Muscle of arm (tissue), 1 donor: ENCODE measurements at regions not wholly inside any gene's neighbourhood (a gene's known extent, or its start where the extent isn't known, plus 50 kb on each side); places are given as distances from the start of the nearest gene placed in this dataset.

ENCODE experiments used
- DNase-seq: peaks from one replicate; pipeline ENCODE4 v3.0.0-alpha.2; 2013

- no peak for DNase-seq
These were observed 131.7 kb downstream of the CLCN4 start for GRCh38 chrX:10288373-10288975.

DNA sequence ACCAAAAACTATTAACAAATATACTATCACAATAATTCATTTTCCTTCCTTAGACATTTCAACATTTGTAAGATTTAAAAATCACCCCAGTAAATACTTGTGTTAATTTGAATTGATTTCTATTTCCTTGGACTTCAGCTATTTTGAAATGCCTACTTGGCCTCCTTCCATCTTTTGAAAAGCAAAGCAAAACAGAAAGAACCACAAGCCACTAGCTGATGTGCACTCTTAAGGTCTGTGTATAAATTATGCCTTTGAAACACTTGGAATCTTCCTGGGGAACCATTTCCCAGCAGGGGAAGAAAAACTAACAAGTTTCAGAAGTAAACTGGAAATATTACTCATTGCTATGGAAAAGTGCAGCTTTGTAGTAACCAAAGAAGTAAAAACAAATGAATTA is 139.8 kb downstream of the CLCN4 start:
- no peak for DNase-seq

- DNase-seq: no peak
These were observed 153.7 kb downstream of the CLCN4 start for GRCh38 chrX:10310511-10310910.

DNA sequence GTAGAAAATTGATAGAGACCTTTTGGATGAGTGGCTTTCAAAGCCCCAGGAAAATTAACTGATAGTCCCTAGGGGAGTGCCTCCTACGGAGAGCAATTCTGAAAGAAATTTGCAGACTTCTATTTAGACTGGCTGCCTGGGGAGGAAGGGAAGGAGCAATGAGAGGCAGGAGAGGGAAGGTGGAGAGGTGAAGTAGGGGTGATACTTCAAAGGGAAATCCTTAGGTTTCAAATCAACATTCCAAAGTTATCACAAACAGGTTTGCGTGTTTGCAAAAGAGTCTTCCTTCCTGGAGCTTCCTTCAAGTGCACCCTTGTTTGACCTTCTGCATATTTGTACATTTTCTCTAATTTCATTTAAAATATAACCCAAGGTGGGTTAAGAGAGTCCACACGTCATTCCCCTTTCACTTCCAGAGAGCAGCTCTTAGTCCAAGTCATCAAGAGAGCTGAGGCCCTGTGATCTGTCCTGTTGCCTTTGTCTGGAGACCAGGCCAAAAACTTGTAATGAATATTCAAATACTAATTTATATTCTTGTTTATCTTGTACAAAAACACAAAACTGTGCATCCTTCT is 157.8 kb downstream of the CLCN4 start:
- DNase-seq: no peak

DNA sequence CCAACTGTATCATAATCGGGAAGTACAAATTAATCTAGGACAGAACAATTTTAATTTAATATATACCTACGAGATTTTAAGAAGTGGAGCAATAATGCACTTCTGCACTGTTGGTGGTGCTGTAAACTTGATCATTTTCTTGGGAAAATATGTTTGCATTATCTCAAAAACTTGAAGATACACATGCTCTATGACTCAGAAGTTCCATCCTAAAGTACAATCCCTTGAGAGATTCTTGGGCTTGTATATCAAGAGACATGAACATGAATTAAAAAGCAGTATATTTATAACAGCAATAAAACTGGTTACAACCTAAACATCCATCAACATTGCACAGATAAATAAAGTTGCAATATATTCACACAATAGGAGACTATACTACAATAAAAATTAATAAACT is 168.8 kb downstream of the CLCN4 start:
- peak; percentile 12 for DNase-seq

DNA sequence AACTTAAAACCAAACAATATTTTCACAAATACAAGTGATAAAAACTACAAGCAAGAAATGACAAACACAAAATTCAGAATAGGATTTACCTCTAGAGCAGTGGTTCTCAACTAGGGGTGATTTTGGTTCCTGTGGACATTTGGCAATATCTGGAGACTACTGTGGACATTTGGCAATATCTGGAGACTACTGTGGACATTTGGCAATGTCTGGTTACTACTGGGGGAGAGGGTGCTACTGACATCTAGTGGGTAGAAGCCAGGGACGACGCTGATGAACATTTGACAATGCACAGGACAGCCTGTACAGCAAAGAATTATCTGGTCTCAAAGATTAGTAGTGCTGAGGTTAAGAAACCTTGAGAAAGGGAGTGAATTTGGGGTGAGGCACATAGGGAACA is 169.8 kb downstream of the CLCN4 start:
- DNase-seq: no peak

DNA sequence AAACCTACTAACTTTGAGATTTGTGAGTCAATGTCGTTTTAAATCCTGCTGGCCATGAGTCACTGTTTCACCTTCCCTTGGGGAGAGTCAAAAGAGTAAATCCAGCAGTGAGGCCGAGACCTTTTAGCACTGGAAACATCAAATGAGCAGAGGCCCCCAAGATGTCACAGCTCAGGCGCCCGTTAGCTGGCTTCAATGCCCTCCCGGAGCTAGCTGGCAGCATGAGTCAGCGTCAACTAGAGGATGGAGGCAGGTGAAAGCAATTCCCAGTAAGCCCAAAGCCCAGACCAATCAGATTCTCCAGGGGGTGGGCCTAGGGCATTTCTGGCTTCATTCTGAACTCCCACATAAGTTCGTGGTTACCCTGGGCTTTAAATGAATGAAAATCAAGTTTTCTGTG is 170.9 kb downstream of the CLCN4 start:
- no peak for DNase-seq

DNA sequence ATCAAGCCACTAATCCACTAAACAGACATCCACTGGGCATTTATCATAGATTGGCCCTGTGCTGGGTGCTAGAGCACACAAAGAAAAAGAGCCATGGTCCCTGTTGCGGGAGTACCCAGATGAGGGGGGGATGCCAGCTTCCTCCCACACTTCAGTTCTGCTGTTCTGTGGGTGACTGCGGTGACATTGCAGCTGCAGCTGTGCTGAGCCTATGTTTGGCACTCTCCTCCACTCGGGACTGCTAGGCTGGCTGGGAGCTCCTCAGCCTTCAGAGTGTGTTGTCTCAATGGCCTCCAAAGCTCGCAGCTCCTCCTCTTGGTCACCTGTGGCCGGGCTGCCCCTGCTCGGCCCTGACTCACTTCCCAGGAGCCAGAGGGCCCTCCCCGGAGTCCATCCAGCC is 173.2 kb downstream of the CLCN4 start:
- DNase-seq: no peak

DNA sequence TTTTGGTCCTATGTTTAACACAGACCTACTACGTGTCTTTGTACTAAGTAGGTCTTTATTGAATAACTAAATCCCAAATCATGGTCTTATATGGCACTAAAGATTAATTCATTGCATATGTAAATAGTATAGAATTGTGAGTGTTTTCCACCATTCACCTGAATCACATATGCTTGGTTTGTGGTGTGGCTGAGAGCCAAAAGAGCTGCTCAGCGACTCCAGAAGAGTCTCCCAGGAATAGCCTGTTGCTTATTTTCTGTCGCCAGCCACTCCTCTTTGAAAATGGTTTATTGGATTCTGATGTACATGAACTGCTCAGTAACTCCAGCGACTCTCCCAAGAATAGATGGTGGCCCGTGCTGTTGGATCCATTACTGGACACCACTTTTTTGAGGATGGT is 184.5 kb downstream of the CLCN4 start:
- DNase-seq: no peak

- DNase-seq: no peak
These were observed 193.4 kb downstream of the CLCN4 start for GRCh38 chrX:10350221-10350620.

- DNase-seq: no peak
These were observed 194.2 kb downstream of the CLCN4 start for GRCh38 chrX:10350981-10351380.

DNA sequence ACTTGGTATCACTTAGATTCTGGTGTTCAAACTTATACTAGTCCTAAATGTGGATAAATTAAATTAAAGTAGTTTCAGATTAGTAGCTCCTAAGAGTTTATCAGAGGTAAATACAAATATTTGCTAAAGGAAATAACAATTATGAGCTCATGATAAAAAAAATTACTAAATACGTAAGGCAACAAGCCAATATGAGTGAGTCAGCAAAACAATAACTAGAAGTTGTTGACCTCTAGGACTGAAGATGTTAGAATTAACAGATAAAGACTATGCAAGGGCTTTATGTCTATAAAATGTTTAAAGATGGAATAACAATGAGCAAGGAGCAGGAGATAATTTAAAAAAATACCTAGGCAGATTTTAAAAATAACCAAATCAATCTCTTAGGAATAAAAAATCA is 195.8 kb downstream of the CLCN4 start:
- no peak for DNase-seq

DNA sequence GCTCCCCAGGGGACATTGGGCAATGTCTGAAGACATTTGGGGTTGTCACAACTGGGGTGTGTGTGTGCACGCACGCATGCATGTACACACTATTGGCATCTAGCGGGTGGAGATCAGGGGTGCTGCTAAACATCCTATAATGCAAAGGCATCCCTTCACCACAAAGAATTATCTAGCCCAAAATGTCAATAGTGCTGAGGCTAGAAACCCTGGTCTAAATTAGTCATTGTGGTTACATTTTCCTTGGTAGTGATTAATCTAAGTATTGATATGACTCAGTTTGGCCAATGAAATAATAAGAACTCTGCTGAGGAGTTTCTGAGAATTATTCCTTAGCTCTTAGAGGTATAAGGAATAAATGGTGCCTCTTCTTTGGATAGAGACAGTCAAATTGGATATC is 200.2 kb downstream of the CLCN4 start:
- no peak for DNase-seq

DNA sequence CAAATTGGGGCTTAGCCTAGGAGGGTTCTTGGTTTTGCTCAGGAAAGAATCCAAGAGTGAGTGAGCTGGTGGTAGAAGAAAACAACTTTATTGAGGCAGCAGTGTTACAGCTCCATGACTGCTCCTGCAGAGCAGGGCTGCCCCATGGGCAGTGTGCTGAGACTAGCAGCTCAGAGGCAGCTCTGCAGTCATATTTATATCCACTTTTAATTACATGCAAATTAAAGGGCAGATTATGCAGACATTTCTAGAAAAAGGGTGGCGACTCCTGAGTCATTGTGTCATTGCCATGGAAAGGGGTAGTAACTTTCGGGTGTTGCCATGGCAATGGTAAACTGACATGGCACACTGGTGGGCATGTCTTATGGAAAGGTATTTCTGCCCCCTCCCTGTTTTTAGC is 202.2 kb downstream of the CLCN4 start:
- no peak for DNase-seq

DNA sequence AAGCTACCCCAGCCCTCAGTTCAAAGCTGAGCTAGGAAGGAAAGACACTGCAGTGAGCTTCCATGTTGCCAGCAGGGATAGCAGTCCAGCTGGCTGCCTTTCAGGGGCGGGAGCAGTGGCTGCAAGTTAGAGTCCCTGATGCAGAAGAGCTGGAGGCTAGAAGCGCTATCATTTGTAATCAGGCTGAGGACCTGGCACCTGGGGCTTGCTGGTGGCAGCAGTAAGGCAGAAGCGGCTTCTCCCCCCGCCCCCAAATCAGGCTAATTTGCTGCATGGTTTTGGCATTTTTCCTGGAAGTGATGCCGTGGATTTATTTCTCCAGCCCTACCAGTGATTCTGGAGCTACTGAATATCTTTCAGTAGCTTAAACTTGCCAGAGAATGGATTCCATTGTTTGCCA is 203.3 kb downstream of the CLCN4 start:
- DNase-seq: peak; percentile 29

- DNase-seq: no peak
These were observed 208.9 kb downstream of the CLCN4 start for GRCh38 chrX:10365532-10366265.

- peak; percentile 45 for DNase-seq
These were observed 210.6 kb downstream of the CLCN4 start for GRCh38 chrX:10367406-10367805.

DNA sequence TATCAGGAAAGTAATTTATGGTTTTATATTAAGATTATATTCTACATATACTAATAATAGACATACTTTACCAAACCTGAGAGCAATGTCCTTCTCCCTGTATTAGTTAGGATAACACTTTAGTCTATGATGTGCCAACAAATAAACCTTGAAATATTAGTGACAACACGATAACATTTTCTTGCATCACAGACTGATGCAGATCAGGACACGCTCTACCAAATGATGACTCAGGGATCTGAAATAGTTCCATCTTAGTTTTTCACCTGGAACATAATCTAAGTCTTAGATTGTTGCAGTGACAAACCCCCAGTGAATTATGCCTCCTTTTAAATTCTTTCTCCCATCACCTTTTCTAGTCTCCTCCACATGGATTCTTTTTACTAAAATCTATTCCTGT is 214.2 kb downstream of the CLCN4 start:
- no peak for DNase-seq

- no peak for DNase-seq
These were observed 220.7 kb downstream of the CLCN4 start for GRCh38 chrX:10377427-10377826.

GRCh38 chrX:10379878-10380277 is 223.1 kb downstream of the CLCN4 start:
- no peak for DNase-seq

DNA sequence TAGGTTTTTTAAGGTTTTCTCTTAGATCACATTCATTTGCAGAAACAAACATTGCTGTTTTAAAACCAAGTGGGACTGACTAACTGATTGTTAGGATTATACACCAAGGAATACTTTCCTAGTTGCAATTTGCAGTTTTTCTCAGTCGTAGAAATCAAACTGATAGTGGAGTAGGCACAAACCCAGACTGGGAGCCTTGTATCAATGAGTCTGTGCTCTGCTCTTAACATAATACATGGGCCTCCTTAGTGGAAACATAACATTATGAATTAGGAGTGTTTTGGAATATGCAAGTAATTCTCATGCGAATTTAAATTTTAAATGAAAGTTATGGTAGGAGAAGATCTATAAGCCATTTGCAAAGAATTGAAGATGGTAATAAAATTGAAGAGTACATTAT is 223.5 kb downstream of the CLCN4 start:
- no peak for DNase-seq

DNA sequence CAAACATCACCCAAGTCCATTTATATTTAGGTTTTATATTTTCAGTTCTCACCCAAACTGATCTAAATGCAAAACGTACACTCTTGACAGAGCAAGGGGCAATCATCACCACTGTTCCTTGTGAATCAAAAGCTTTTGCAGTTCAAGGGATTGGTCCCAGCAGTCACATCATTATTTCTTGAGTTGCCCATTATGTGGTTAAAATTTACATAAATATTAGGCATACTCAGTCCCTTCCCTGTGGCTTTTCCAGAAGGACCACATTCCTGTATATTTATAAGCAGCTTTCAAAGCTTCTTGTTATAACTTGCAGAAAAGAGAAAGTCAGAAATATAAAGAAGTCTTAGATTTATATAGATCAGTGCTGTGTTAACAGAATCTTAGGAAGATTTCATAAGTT is 224.4 kb downstream of the CLCN4 start:
- DNase-seq: no peak

- DNase-seq: no peak
These were observed 230.2 kb downstream of the CLCN4 start for GRCh38 chrX:10387011-10387410.

DNA sequence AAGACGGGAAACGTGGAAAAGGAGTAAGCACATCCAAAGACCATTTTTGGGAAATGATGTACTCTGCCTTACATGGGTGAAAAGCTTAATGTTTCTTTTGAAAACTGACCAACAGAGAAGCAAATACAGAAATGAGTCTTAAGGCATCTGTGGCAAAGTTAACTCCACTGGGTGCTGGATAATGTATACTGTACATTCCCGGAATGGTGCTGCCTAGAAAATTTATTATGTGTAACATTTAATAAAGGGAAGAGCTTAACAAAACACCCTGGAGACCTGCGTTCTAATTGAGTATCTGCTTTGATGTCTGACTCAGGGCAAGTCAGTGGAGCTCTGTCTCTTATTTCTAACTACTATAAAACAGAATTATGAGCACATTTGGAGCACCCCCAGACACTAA is 230.2 kb downstream of the MID1 start:
- DNase-seq: no peak
